HG02571 (cell line): ENCODE measurements at regions not wholly inside any gene's neighbourhood (a gene's known extent, or its start where the extent isn't known, plus 50 kb on each side); places are given as distances from the start of the nearest gene placed in this dataset.

ENCODE experiments used
- ATAC-seq: cut with Tn5 transposase; IDR thresholded peaks from one replicate; pipeline ENCODE4 v1.9.1; 2021; ENCODE audit warnings: mild to moderate bottlenecking, moderate library complexity; ENCODE audit not compliant: unreplicated experiment

DNA sequence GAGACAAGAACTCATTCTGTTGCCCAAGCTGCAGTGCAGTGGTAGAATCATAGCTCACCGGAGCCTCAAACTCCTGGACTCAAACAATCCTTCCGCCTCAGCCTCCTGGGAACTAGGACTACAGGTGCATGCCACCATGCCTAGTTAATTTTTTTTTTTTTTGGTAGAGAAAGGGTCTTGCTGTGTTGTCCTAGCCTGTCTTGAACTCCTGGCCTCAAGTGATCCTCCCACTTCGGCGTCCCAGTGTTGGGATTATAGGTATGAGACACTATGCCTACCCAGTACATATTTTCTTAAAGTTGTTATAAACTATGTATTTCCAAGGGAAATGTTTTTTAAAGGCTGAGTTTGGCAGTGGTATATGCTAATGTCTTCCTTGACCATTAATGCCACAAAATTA lies 412.6 kb downstream of the KLF12 start:
- no peak for ATAC-seq

- no peak for ATAC-seq
Measured at GRCh38 chr13:73720216-73720840, 413.9 kb downstream of the KLF12 start.

DNA sequence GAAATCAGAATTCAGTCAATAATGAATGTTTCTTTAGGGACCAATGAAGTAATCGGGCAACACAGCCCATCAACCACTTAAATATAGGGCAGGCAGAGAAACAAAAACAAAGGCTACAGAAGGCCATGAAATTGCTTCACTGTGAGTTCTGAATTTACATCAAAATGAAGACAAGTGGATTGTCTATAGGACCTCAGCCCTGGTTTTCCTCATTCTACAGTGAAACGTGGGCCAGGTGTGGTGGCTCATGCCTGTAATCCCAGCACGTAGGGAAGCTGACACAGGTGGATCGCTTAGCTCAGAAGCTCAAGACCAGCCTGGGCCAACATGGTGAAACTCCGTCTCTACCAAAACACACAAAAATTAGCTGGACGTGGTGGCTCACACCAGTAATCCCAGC lies 416.0 kb downstream of the KLF12 start:
- no peak for ATAC-seq

DNA sequence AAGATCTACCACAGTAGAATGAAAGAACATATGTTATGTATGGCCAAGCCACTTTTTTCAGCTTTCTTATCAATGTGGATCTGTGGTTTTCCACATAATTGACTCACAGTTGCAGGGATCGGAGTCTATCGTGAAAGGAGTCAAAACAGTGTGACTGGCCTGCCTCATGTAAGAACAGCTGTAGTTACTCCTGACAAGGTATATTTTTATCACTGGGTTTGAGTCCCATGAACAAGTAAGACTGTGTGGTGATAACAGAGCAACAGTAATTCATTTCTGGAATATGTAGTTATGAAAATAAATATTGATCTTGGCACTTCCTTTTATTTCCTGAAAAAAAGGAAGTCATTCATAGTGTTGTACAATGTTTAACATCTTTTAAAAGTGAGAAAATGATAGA lies 416.6 kb downstream of the KLF12 start:
- no peak for ATAC-seq

- ATAC-seq = peak; percentile 45
Measured at GRCh38 chr13:73715911-73716510, 418.2 kb downstream of the KLF12 start.

DNA sequence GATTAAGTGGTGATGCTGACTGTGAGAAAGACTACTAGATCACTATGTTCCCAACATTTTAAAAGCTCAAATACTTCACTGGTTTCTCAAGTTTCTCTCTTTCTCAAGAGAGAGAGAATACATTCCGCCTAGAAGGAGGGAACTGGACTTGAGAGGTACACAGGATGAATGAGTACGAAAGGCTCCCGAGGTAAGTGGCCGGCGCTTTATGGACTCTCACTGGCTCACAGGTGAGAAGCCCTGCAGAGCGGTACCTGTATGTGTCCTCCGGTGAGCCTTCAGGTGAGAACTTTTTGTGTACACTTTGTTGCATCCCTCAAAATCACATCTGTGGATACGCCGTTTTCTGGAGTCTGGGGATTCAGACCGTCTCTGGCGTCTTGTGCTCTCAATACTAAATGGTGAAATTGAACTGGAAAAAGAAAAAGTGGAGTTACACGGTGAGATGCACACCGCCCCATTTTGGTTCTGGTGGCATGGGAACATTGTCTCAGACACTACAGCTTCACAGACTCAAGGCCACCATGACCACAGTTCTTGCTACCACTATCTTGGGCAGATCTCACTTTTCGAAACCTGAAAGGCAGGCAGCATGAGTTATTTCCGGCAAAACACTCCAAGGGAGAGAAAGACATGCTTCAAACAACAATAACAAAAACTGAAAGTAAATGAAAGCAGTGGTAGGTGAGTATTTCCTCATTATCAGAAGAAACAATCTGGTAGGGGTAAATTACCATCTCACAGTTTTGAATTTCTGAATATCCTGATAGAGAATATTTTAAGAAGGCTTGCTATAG lies 418.9 kb downstream of the KLF12 start:
- peak; percentile 59 for ATAC-seq

- ATAC-seq = no peak
Measured at GRCh38 chr13:73714522-73714921, 419.7 kb downstream of the KLF12 start.

DNA sequence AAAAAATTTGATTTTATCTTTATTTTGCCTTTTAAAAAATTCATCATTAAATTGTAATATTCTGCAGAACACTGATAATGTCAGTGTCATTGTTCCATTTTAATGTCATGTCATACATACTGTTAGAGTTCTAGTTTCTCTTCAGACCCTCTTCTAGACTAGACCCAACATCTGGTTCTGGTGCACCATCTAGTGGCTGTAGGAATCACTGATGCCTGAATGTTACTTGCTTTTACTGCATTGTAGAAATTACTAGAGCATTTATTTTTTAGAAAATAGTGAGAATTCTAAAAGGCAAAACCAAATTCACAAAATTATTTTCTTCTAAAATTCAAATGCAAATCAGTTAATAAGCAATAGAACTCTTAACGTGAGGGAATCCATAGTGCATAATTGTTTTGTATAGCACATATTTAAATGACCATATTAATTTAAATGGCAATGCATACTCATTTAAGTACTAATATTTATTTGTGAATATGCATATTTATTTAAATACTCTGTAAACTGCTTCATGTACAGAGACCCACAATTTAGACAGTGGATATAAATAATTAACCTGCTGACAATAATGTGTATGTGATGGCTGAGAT lies 425.7 kb downstream of the KLF12 start:
- ATAC-seq = peak; percentile 88

GRCh38 chr13:73704587-73704986 lies 429.6 kb downstream of the KLF12 start:
- no peak for ATAC-seq

GRCh38 chr13:73703606-73704005 lies 430.6 kb downstream of the KLF12 start:
- ATAC-seq = no peak

- ATAC-seq = peak; percentile 55
Measured at GRCh38 chr13:73702419-73703071, 431.7 kb downstream of the KLF12 start.

GRCh38 chr13:73701160-73701559 lies 433.0 kb downstream of the KLF12 start:
- ATAC-seq = no peak

DNA sequence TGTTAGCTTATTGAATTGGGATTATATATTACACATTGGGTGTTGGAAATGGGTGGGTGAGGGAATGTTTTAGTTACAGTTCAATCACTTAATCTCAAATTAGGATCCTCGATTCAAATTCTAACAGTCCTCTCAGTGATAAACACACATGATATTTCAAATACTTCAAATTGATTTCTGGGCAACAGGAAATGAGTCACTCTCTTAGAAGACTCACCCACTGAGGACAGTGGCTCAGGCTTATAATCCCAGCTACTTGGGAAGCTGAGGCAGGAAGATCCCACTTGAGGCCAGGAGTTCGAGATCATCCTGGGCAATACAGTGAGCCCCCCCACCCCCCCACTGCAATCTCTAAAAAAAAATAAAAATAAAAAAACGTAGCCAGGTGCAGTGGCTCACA lies 435.3 kb downstream of the KLF12 start:
- no peak for ATAC-seq

- ATAC-seq = no peak
Measured at GRCh38 chr13:73697166-73697565, 437.0 kb downstream of the KLF12 start.

- ATAC-seq = no peak
Measured at GRCh38 chr13:73696713-73697112, 437.5 kb downstream of the KLF12 start.

DNA sequence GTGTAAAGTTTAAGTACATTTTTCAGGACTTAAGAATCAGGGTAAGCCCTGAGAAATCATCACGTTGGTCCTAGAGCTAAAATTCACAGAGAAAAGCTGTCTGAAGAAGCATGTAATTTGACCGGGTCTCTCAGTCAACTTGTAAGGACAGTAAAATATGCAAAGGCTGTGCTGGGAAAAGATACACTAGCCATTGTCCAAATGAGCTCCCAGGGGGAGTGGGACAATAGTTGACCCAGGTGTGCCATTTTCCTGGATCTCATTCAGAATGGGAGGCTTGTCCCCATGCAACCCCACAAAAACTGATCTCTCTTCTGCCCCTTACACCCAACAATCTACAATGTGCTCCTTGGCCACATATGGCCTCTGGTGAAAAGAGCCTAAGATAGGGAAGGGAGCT lies 437.9 kb downstream of the KLF12 start:
- no peak for ATAC-seq

DNA sequence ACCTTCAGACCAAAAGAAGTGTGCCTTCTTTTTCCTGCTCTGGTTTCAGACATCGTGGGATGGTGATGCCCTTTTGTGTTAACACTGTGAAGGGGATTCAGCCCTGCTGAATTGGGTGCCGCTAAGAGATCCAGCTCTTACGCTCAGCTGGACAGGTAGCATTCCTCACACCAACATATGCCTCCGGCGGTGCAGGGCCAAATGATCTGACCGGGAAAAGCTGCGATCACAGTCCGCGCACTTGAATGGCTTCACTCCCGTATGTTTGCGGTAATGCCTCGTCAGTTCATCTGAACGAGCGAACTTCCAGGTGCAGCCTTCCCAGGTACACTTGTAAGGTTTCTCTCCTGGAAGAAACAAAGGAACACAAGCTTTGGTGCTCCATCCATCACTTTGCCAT lies 438.9 kb downstream of the KLF12 start:
- no peak for ATAC-seq

DNA sequence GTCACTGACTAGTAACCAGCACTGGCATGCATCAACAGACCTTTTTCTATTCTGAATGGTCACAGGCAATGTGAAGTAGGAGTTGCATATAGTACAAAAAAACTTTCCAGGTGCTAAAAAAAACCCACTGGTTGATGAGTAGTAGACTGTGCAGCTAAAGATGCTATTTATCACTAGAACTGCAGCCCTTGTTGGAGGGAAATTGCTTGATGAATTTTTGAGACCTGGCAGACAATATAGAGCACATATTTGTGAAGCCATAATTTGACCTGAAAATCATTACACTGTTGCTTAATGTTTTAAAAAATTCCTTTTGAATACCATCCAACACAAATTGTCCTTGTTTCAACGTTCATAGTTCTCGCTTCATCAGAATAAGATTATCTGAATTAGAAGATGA lies 441.0 kb downstream of the KLF12 start:
- no peak for ATAC-seq

DNA sequence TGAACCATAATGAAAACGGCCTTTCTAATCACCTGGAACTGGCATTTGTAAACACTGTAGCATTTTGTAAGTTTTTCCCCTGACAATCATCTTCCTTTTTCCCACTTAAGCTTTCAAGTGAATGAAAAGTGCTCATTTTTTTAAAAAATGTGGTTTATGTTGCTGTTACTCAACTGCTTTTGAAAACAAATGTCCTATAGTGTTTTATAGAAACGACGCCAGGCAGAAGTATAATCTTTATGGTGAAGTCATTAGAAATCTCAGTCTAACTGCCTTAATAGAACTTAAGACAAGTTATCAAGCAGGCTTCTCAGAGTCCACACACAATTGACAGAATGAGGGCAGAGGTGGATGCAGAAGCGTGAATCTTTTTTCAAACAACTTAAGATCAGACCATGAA lies 442.3 kb downstream of the KLF12 start:
- no peak for ATAC-seq

GRCh38 chr13:73687929-73688328 lies 446.3 kb downstream of the KLF12 start:
- ATAC-seq = no peak

- ATAC-seq = no peak
Measured at GRCh38 chr13:73687087-73687486, 447.1 kb downstream of the KLF12 start.
